Loucy (cell line): ENCODE measurements at regions not wholly inside any gene's neighbourhood (a gene's known extent, or its start where the extent isn't known, plus 50 kb on each side); places are given as distances from the start of the nearest gene placed in this dataset.

Experiments used
- EZH2phosphoT487 ChIP-seq: fragments of 200-600 bp; IDR thresholded peaks from 2 replicates; pipeline ENCODE4 v1.6.1; 2018; ENCODE audit warnings: antibody characterized with exemption, mild to moderate bottlenecking, moderate library complexity, borderline replicate concordance
- TF ChIP-seq, protein P1 (sequence below): fragments of 200-600 bp; sonication (generic); conservative IDR thresholded peaks from 2 replicates; pipeline ENCODE4 v1.5.1; 2014; ENCODE audit warnings: mild to moderate bottlenecking, antibody characterized with exemption, low read length

DNA sequence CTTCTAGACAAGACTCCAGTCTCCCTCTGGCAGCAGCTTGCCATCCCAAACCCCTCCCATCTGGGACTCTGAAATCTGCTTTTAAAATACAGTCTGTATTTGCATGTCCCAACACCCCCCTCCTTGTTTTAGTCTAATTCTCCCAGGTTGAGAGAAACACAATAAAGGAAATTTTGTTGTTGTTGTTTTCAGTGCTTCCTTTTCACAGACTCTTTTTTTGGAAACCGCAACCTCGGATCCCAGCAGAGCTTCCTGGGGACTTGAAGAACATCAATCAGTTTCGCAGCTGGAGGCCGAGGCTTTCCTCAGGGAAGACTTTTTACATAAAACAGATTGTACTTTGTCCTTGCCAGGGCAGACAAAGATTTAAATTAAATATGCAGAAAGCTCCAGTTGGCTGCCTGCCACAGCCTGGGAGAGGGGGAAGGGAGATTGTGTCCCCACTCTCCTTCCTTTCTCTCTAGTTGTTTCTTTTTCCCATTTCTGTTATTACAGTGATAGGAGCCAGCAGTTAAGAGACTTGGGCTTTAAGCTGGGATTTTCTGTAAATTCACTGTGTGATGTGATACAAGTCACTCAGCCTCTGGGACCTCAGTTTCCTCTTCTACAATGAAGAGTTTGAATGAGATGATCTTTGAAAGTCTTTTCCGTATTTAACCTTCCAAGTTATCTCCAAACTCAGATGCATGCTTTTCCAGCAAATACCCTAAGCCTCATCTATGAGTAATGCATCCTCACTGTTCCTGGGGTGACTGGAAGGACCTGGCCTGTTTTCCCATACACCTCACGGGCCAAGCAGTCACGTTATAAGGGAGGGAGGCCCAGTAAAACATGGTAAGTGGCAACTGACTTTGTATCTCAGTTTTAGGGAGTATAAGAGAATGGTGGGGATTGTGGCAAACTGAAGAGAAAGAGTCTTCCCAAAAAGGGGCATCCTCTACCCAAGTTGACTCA, 192.3 kb downstream of the REEP3 start:
- TF ChIP-seq, protein P1, sequence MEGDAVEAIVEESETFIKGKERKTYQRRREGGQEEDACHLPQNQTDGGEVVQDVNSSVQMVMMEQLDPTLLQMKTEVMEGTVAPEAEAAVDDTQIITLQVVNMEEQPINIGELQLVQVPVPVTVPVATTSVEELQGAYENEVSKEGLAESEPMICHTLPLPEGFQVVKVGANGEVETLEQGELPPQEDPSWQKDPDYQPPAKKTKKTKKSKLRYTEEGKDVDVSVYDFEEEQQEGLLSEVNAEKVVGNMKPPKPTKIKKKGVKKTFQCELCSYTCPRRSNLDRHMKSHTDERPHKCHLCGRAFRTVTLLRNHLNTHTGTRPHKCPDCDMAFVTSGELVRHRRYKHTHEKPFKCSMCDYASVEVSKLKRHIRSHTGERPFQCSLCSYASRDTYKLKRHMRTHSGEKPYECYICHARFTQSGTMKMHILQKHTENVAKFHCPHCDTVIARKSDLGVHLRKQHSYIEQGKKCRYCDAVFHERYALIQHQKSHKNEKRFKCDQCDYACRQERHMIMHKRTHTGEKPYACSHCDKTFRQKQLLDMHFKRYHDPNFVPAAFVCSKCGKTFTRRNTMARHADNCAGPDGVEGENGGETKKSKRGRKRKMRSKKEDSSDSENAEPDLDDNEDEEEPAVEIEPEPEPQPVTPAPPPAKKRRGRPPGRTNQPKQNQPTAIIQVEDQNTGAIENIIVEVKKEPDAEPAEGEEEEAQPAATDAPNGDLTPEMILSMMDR: no peak
- no peak for TF ChIP-seq EZH2phosphoT487
